NCI-H146 (cell line): ENCODE measurements at regions not wholly inside any gene's neighbourhood (a gene's known extent, or its start where the extent isn't known, plus 50 kb on each side); places are given as distances from the start of the nearest gene placed in this dataset.

Experiments used
- DNase-seq: peaks from one replicate; lab custom pipeline; 2025; lab: John Stamatoyannopoulos, UW

GRCh38 chr15:62469478-62469873, 304.4 kb upstream of the C2CD4B start:
- no peak for DNase-seq

GRCh38 chr15:62469874-62470688, 305.0 kb upstream of the C2CD4B start:
- DNase-seq: no peak

- DNase-seq: no peak
Observed at GRCh38 chr15:62472616-62473299, 307.7 kb upstream of the C2CD4B start.

- DNase-seq: no peak
Observed at GRCh38 chr15:62474021-62474770, 309.1 kb upstream of the C2CD4B start.

- DNase-seq: no peak
Observed at GRCh38 chr15:62474771-62475124, 309.7 kb upstream of the C2CD4B start.

- no peak for DNase-seq
Observed at GRCh38 chr15:62475591-62475990, 310.5 kb upstream of the C2CD4B start.

GRCh38 chr15:62476163-62476562, 311.1 kb upstream of the C2CD4B start:
- no peak for DNase-seq

GRCh38 chr15:62477929-62478328, 312.8 kb upstream of the C2CD4B start:
- DNase-seq: no peak

GRCh38 chr15:62482785-62483429, 317.8 kb upstream of the C2CD4B start:
- DNase-seq: no peak

- DNase-seq: no peak
Observed at GRCh38 chr15:62483814-62484213, 318.7 kb upstream of the C2CD4B start.

- no peak for DNase-seq
Observed at GRCh38 chr15:62485170-62485720, 320.2 kb upstream of the C2CD4B start.

GRCh38 chr15:62486041-62486440, 321.0 kb upstream of the C2CD4B start:
- DNase-seq: no peak

GRCh38 chr15:62488387-62488786, 323.3 kb upstream of the C2CD4B start:
- DNase-seq: no peak

GRCh38 chr15:62491642-62492041, 326.6 kb upstream of the C2CD4B start:
- no peak for DNase-seq

GRCh38 chr15:62492900-62493299, 327.8 kb upstream of the C2CD4B start:
- no peak for DNase-seq

- no peak for DNase-seq
Observed at GRCh38 chr15:62494197-62494596, 329.1 kb upstream of the C2CD4B start.

- peak; percentile 24 for DNase-seq
Observed at GRCh38 chr15:62495670-62496614, 330.9 kb upstream of the C2CD4B start.

GRCh38 chr15:62497356-62497755, 332.3 kb upstream of the C2CD4B start:
- DNase-seq: no peak

- DNase-seq: no peak
Observed at GRCh38 chr15:62498278-62498677, 333.2 kb upstream of the C2CD4B start.

- no peak for DNase-seq
Observed at GRCh38 chr15:62498712-62499111, 333.6 kb upstream of the C2CD4B start.

GRCh38 chr15:62500325-62500724, 335.2 kb upstream of the C2CD4B start:
- DNase-seq: no peak
